CD8-positive, alpha-beta memory T cell (primary cell): ENCODE measurements at regions not wholly inside any gene's neighbourhood (a gene's known extent, or its start where the extent isn't known, plus 50 kb on each side); places are given as distances from the start of the nearest gene placed in this dataset.

ENCODE experiments used
- CTCF ChIA-PET: fragments of 350-600 bp; sonication (Branson Sonifier 250); formaldehyde crosslinking; loops from one replicate; lab custom pipeline; 2021; ENCODE audit warnings: antibody characterized with exemption; lab: Charles Lee
- POLR2A ChIA-PET: fragments of 350-600 bp; sonication (Branson Sonifier 250); formaldehyde crosslinking; loops from one replicate; lab custom pipeline; 2021; ENCODE audit warnings: antibody characterized with exemption; lab: Charles Lee
- DNase-seq, 5 donors: peaks; one replicate each; pipeline versions ENCODE4 v3.0.0 to v3.0.0-alpha.2; 2020 to 2022; ENCODE audit warnings: mixed read lengths in 1 of 5
- H3K27ac ChIP-seq: one replicate; pipeline ENCODE4 v1.7.0; 2013; ENCODE audit warnings: low read depth, mild to moderate bottlenecking, low read length, moderate library complexity
- H3K27me3 ChIP-seq: 2 replicates; pipeline ENCODE4 v1.7.0; 2013; ENCODE audit warnings: low read length, mild to moderate bottlenecking; ENCODE audit not compliant: insufficient read depth, poor library complexity, severe bottlenecking
- H3K36me3 ChIP-seq: 2 replicates; pipeline ENCODE4 v1.7.0; 2013; ENCODE audit warnings: mild to moderate bottlenecking, low read length, moderate library complexity; ENCODE audit not compliant: insufficient read depth
- H3K4me1 ChIP-seq: 2 replicates; pipeline ENCODE4 v1.7.0; 2013; ENCODE audit warnings: mild to moderate bottlenecking, low read length, moderate library complexity; ENCODE audit not compliant: insufficient read depth
- H3K4me3 ChIP-seq: 2 replicates; pipeline ENCODE4 v1.7.0; 2013; ENCODE audit warnings: mild to moderate bottlenecking, low read length
- H3K9me3 ChIP-seq: 2 replicates; pipeline ENCODE4 v1.7.0; 2013; ENCODE audit warnings: mild to moderate bottlenecking, low read length
- H3K27ac Mint-ChIP-seq, 8 donors: one replicate each; pipeline ENCODE4 v1.8.0; 2020 to 2021; ENCODE audit warnings: mixed read lengths in 8 of 8, mild to moderate bottlenecking in 6 of 8, inconsistent platforms in 3 of 8, moderate library complexity in 3 of 8
- H3K27me3 Mint-ChIP-seq, 2 donors: one replicate each; pipeline ENCODE4 v1.8.0; 2020 to 2021; ENCODE audit warnings: mixed read lengths in 2 of 2, mild to moderate bottlenecking in 1 of 2, moderate library complexity in 1 of 2
- H3K36me3 Mint-ChIP-seq, 3 donors: one replicate each; pipeline ENCODE4 v1.8.0; 2020 to 2021; ENCODE audit warnings: mixed read lengths in 3 of 3, inconsistent platforms in 1 of 3, mild to moderate bottlenecking in 1 of 3
- H3K4me1 Mint-ChIP-seq, 3 donors: one replicate each; pipeline ENCODE4 v1.8.0; 2020 to 2021; ENCODE audit warnings: mixed read lengths in 3 of 3, inconsistent platforms in 1 of 3, mild to moderate bottlenecking in 1 of 3
- H3K4me3 Mint-ChIP-seq, 7 donors: one replicate each; pipeline ENCODE4 v1.8.0; 2020 to 2021; ENCODE audit warnings: mixed read lengths in 7 of 7, mild to moderate bottlenecking in 6 of 7, moderate library complexity in 4 of 7, inconsistent platforms in 2 of 7
- H3K9me3 Mint-ChIP-seq, 5 donors: one replicate each; pipeline ENCODE4 v1.8.0; 2020 to 2022; ENCODE audit warnings: mixed read lengths in 5 of 5, mild to moderate bottlenecking in 3 of 5, moderate library complexity in 2 of 5, inconsistent platforms in 1 of 5

- H3K4me3 Mint-ChIP-seq: no peak overlapping the region
- no peak overlapping the region for H3K4me3 ChIP-seq
- H3K27ac ChIP-seq: no peak overlapping the region
- H3K36me3 Mint-ChIP-seq: no peaks in the 10 kb centered on the region
- no peak overlapping the region for H3K27ac Mint-ChIP-seq
- no peaks in the 10 kb centered on the region for H3K27me3 ChIP-seq
- H3K36me3 ChIP-seq: no peaks in the 10 kb centered on the region
- H3K27me3 Mint-ChIP-seq: peaks cover 0 to 3% of the 10 kb centered on the region in 2 donors
- no peak for DNase-seq
- ChIA-PET POLR2A (no interaction called here), CTCF (interaction anchor here (3.0 kb wide), 1 partner anchor 12 kb away, joined by 13 read pairs; no protein-coding TSS in a partner anchor)
- no peaks in the 10 kb centered on the region for H3K4me1 Mint-ChIP-seq
- H3K9me3 ChIP-seq: no peaks in the 10 kb centered on the region
- H3K9me3 Mint-ChIP-seq: no peaks in the 10 kb centered on the region
- no peaks in the 10 kb centered on the region for H3K4me1 ChIP-seq
Measured at GRCh38 chr12:107144441-107144840, 51.1 kb upstream of the CRY1 start.

GRCh38 chr12:107144990-107145389, 51.6 kb upstream of the CRY1 start:
- Histone ChIP-seq H3K4me3 (no peak overlapping the region), H3K27ac (no peak overlapping the region), H3K27me3 (no peaks in the 10 kb centered on the region), H3K36me3 (no peaks in the 10 kb centered on the region), H3K9me3 (no peaks in the 10 kb centered on the region), H3K4me1 (no peaks in the 10 kb centered on the region)
- Mint-ChIP-seq H3K4me3 (no peak overlapping the region), H3K4me1 (no peaks in the 10 kb centered on the region), H3K27ac (no peak overlapping the region), H3K9me3 (no peaks in the 10 kb centered on the region), H3K36me3 (no peaks in the 10 kb centered on the region), H3K27me3 (peaks cover 0 to 3% of the 10 kb centered on the region in 2 donors)
- DNase-seq: no peak
- ChIA-PET CTCF (interaction anchor here (3.0 kb wide), 1 partner anchor 13 kb away, joined by 13 read pairs; no protein-coding TSS in a partner anchor), POLR2A (no interaction called here)

- no peaks in the 10 kb centered on the region for H3K36me3 Mint-ChIP-seq
- ChIA-PET POLR2A (no interaction called here), CTCF (no interaction called here)
- no peak for DNase-seq
- H3K27ac Mint-ChIP-seq: no peak overlapping the region
- Histone ChIP-seq H3K4me1 (no peaks in the 10 kb centered on the region), H3K36me3 (no peaks in the 10 kb centered on the region), H3K9me3 (no peaks in the 10 kb centered on the region), H3K27ac (no peak overlapping the region), H3K4me3 (no peak overlapping the region), H3K27me3 (no peaks in the 10 kb centered on the region)
- H3K4me1 Mint-ChIP-seq: no peaks in the 10 kb centered on the region
- peaks cover 0 to 3% of the 10 kb centered on the region in 2 donors for H3K27me3 Mint-ChIP-seq
- H3K9me3 Mint-ChIP-seq: no peaks in the 10 kb centered on the region
- no peak overlapping the region for H3K4me3 Mint-ChIP-seq
Measured at GRCh38 chr12:107145397-107145796, 52.0 kb upstream of the CRY1 start.

- H3K36me3 ChIP-seq: no peaks in the 10 kb centered on the region
- Mint-ChIP-seq H3K27ac (no peak overlapping the region), H3K9me3 (no peaks in the 10 kb centered on the region), H3K27me3 (peaks cover 0 to 4% of the 10 kb centered on the region in 2 donors), H3K4me3 (no peak overlapping the region), H3K36me3 (no peaks in the 10 kb centered on the region), H3K4me1 (no peaks in the 10 kb centered on the region)
- ChIA-PET POLR2A (no interaction called here), CTCF (no interaction called here)
- H3K4me1 ChIP-seq: no peaks in the 10 kb centered on the region
- no peaks in the 10 kb centered on the region for H3K27me3 ChIP-seq
- DNase-seq: no peak
- H3K4me3 ChIP-seq: no peak overlapping the region
- H3K27ac ChIP-seq: no peak overlapping the region
- H3K9me3 ChIP-seq: no peaks in the 10 kb centered on the region
Measured at GRCh38 chr12:107148107-107148506, 54.8 kb upstream of the CRY1 start.

GRCh38 chr12:107152315-107152714, 59.0 kb upstream of the CRY1 start:
- Histone ChIP-seq H3K4me1 (no peaks in the 10 kb centered on the region), H3K36me3 (no peaks in the 10 kb centered on the region), H3K9me3 (no peaks in the 10 kb centered on the region), H3K27me3 (peaks cover 5% of the 10 kb centered on the region), H3K27ac (no peak overlapping the region), H3K4me3 (no peak overlapping the region)
- H3K27ac Mint-ChIP-seq: no peak overlapping the region
- peaks cover 13 to 23% of the 10 kb centered on the region in 2 donors for H3K27me3 Mint-ChIP-seq
- no peak for DNase-seq
- no peaks in the 10 kb centered on the region for H3K36me3 Mint-ChIP-seq
- no peaks in the 10 kb centered on the region for H3K4me1 Mint-ChIP-seq
- no peaks in the 10 kb centered on the region for H3K9me3 Mint-ChIP-seq
- no peak overlapping the region for H3K4me3 Mint-ChIP-seq
- ChIA-PET CTCF (no interaction called here), POLR2A (no interaction called here)

- peaks cover 18 to 56% of the 10 kb centered on the region in 2 donors for H3K27me3 Mint-ChIP-seq
- no peaks in the 10 kb centered on the region for H3K36me3 Mint-ChIP-seq
- H3K36me3 ChIP-seq: no peaks in the 10 kb centered on the region
- DNase-seq: no peak
- H3K27ac Mint-ChIP-seq: no peak overlapping the region
- H3K9me3 Mint-ChIP-seq: no peaks in the 10 kb centered on the region
- ChIA-PET CTCF (no interaction called here), POLR2A (no interaction called here)
- H3K4me1 Mint-ChIP-seq: no peaks in the 10 kb centered on the region
- no peak overlapping the region for H3K4me3 ChIP-seq
- no peak overlapping the region for H3K4me3 Mint-ChIP-seq
- no peak overlapping the region for H3K27ac ChIP-seq
- no peaks in the 10 kb centered on the region for H3K9me3 ChIP-seq
- H3K4me1 ChIP-seq: no peaks in the 10 kb centered on the region
- peaks cover 5% of the 10 kb centered on the region for H3K27me3 ChIP-seq
Measured at GRCh38 chr12:107159384-107159900, 66.1 kb upstream of the CRY1 start.

- no peaks in the 10 kb centered on the region for H3K9me3 ChIP-seq
- no peaks in the 10 kb centered on the region for H3K36me3 ChIP-seq
- ChIA-PET CTCF (interaction anchor here (1.2 kb wide), 1 partner anchor 31 kb away, joined by 4 read pairs; no protein-coding TSS in a partner anchor), POLR2A (no interaction called here)
- no peaks in the 10 kb centered on the region for H3K27me3 ChIP-seq
- Mint-ChIP-seq H3K27ac (no peak overlapping the region), H3K4me3 (no peak overlapping the region), H3K9me3 (no peaks in the 10 kb centered on the region), H3K36me3 (no peaks in the 10 kb centered on the region), H3K4me1 (no peaks in the 10 kb centered on the region), H3K27me3 (peaks cover 4 to 33% of the 10 kb centered on the region in 2 donors)
- no peak overlapping the region for H3K27ac ChIP-seq
- H3K4me3 ChIP-seq: no peak overlapping the region
- no peak for DNase-seq
- H3K4me1 ChIP-seq: no peaks in the 10 kb centered on the region
Measured at GRCh38 chr12:107163413-107163812, 70.1 kb upstream of the CRY1 start.

GRCh38 chr12:107164392-107164791, 71.0 kb upstream of the CRY1 start:
- Mint-ChIP-seq H3K9me3 (no peaks in the 10 kb centered on the region), H3K27ac (no peak overlapping the region), H3K4me1 (no peaks in the 10 kb centered on the region), H3K27me3 (peaks cover 4 to 34% of the 10 kb centered on the region in 2 donors), H3K36me3 (no peaks in the 10 kb centered on the region), H3K4me3 (no peak overlapping the region)
- Histone ChIP-seq H3K27ac (no peak overlapping the region), H3K27me3 (no peaks in the 10 kb centered on the region), H3K9me3 (no peaks in the 10 kb centered on the region), H3K4me3 (no peak overlapping the region), H3K4me1 (no peaks in the 10 kb centered on the region), H3K36me3 (no peaks in the 10 kb centered on the region)
- ChIA-PET POLR2A (no interaction called here), CTCF (no interaction called here)
- DNase-seq: no peak
